Smooth muscle cell (in vitro differentiated cells): ENCODE measurements at regions not wholly inside any gene's neighbourhood (a gene's known extent, or its start where the extent isn't known, plus 50 kb on each side); places are given as distances from the start of the nearest gene placed in this dataset.
"Not testable (repeated sequence)": the region's sequence is repeated elsewhere in the genome, so short reads cannot be mapped to it uniquely, and the experiment has no call there.

Experiments
- DNase-seq: peaks from one replicate; lab custom pipeline; 2025; ENCODE audit not compliant: unreplicated experiment; lab: John Stamatoyannopoulos, UW
- H2AFZ ChIP-seq: fragments of 200-600 bp; sonication (generic); 2 replicates; pipeline ENCODE4 v1.6.0; 2016; ENCODE audit warnings: antibody characterized with exemption, low read depth, mild to moderate bottlenecking
- H3F3A ChIP-seq: fragments of 200-600 bp; sonication (generic); 2 replicates; pipeline ENCODE4 v1.6.0; 2017; ENCODE audit warnings: antibody characterized with exemption, low read depth
- H3K27ac ChIP-seq: fragments of 200-600 bp; sonication (generic); 2 replicates; pipeline ENCODE4 v1.5.1; 2016; ENCODE audit warnings: low read depth, mild to moderate bottlenecking
- H3K27me3 ChIP-seq: fragments of 200-600 bp; sonication (generic); 2 replicates; pipeline ENCODE4 v1.6.1; 2016; ENCODE audit warnings: low read depth, mild to moderate bottlenecking
- H3K36me3 ChIP-seq: fragments of 200-600 bp; sonication (generic); 2 replicates; pipeline ENCODE4 v1.5.1; 2016; ENCODE audit warnings: low read depth
- H3K4me1 ChIP-seq: fragments of 200-600 bp; sonication (generic); 2 replicates; pipeline ENCODE4 v1.5.1; 2016; ENCODE audit warnings: low read depth
- H3K4me2 ChIP-seq: fragments of 200-600 bp; sonication (generic); 2 replicates; pipeline ENCODE4 v1.6.0; 2016; ENCODE audit warnings: mild to moderate bottlenecking
- H3K4me3 ChIP-seq: fragments of 200-600 bp; sonication (generic); 2 replicates; pipeline ENCODE4 v1.5.1; 2016; ENCODE audit warnings: mild to moderate bottlenecking
- H3K79me2 ChIP-seq: fragments of 200-600 bp; sonication (generic); 2 replicates; pipeline ENCODE4 v1.6.0; 2016; ENCODE audit warnings: low read depth, mild to moderate bottlenecking
- H3K9ac ChIP-seq: fragments of 200-600 bp; sonication (generic); 2 replicates; pipeline ENCODE4 v1.6.0; 2016; ENCODE audit warnings: low read depth
- H3K9me3 ChIP-seq: fragments of 200-600 bp; sonication (generic); replicated peaks from 2 replicates; pipeline ENCODE4 v1.5.1; 2016; ENCODE audit warnings: low read depth
- H4K20me1 ChIP-seq: fragments of 200-600 bp; sonication (generic); 2 replicates; pipeline ENCODE4 v1.6.0; 2016; ENCODE audit warnings: low read depth
- CTCF ChIP-seq: fragments of 200-600 bp; sonication (generic); IDR thresholded peaks from 2 replicates; pipeline ENCODE4 v1.5.1; 2017; ENCODE audit warnings: borderline replicate concordance, mild to moderate bottlenecking, antibody characterized with exemption; ENCODE audit not compliant: insufficient read depth, poor library complexity, severe bottlenecking
- WGBS: methylation state at CpG from one replicate; pipeline ENCODE4 v1.1.7; 2016; ENCODE audit warnings: low lambda C conversion rate; 5-methylcytosine and 5-hydroxymethylcytosine counted together

GRCh38 chrX:118228456-118228855 is 111.8 kb upstream of the KLHL13 start:
- no peak for DNase-seq
- H3K4me1 ChIP-seq, result no peaks in the 10 kb centered on the region
- no peak overlapping the region for H3K27ac ChIP-seq
- TF ChIP-seq CTCF, result no peak
- no peak overlapping the region for H3K4me3 ChIP-seq
- H3K36me3 ChIP-seq, result no peaks in the 10 kb centered on the region
- no peak overlapping the region for H2AFZ ChIP-seq
- no peaks in the 10 kb centered on the region for H3F3A ChIP-seq
- H3K27me3 ChIP-seq, result no peaks in the 10 kb centered on the region
- no peaks in the 10 kb centered on the region for H3K9me3 ChIP-seq
- WGBS, result 70% methylated on average over 1 of the region's 1 CpG
- no peak overlapping the region for H3K9ac ChIP-seq
- no peak overlapping the region for H3K4me2 ChIP-seq
- H3K79me2 ChIP-seq, result no peaks in the 10 kb centered on the region
- H4K20me1 ChIP-seq, result no peaks in the 10 kb centered on the region

GRCh38 chrX:118231464-118231863 is 114.4 kb upstream of the WDR44 start:
- H3K4me3 ChIP-seq, result no peak overlapping the region
- no peak overlapping the region for H3K4me2 ChIP-seq
- DNase-seq, result no peak
- no peaks in the 10 kb centered on the region for H4K20me1 ChIP-seq
- H3F3A ChIP-seq, result no peaks in the 10 kb centered on the region
- H3K9me3 ChIP-seq, result no peaks in the 10 kb centered on the region
- H3K27me3 ChIP-seq, result no peaks in the 10 kb centered on the region
- H3K27ac ChIP-seq, result no peak overlapping the region
- H2AFZ ChIP-seq, result no peak overlapping the region
- H3K79me2 ChIP-seq, result no peaks in the 10 kb centered on the region
- H3K4me1 ChIP-seq, result no peaks in the 10 kb centered on the region
- no peak overlapping the region for H3K9ac ChIP-seq
- no peaks in the 10 kb centered on the region for H3K36me3 ChIP-seq
- no peak for TF ChIP-seq CTCF

DNA sequence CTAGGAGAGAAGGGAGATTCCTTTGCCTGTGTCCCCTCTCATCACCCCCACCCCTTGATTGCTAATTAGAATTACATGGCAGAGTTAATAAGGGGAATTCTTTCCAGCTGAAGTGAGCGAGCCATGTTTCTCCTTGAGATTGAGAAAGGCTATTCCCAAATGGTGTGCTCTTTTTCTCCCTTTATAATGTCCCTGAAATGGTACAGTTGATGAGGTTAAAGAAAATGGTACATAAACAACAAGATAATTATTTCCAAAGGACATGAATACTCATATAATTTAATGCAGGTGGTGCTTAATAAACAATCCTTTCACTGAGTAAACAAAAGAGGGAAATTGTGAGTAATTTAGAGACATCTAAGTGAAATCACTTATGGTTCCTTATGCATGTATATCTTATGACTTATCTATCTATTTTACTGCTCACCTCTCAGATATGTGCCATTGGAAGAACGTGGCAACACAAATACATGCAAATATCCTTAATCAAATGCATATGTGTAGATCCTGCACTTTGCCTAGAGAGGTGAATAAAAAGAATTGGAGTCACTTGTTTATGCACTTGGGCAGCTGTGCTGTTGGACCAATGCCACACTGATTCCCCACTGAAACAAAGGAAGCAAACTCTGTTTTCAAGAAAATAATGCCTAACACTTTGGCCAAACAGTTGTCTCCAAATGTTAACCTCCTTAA is 106.6 kb upstream of the WDR44 start:
- Histone ChIP-seq H3F3A (no peaks in the 10 kb centered on the region), H3K9me3 (peaks cover 3% of the 10 kb centered on the region), H3K79me2 (no peaks in the 10 kb centered on the region), H3K9ac (no peak overlapping the region), H3K27ac (no peak overlapping the region), H3K4me2 (no peak overlapping the region), H3K4me1 (no peaks in the 10 kb centered on the region), H3K4me3 (no peak overlapping the region), H3K36me3 (no peaks in the 10 kb centered on the region), H2AFZ (no peak overlapping the region), H4K20me1 (no peaks in the 10 kb centered on the region), H3K27me3 (no peaks in the 10 kb centered on the region)
- no peak for TF ChIP-seq CTCF
- WGBS, result 51% methylated on average over 2 of the region's 2 CpGs
- DNase-seq, result no peak

- H3K79me2 ChIP-seq, result no peaks in the 10 kb centered on the region
- H3K27ac ChIP-seq, result no peak overlapping the region
- H3K4me1 ChIP-seq, result no peaks in the 10 kb centered on the region
- no peak overlapping the region for H3K9ac ChIP-seq
- H2AFZ ChIP-seq, result no peak overlapping the region
- H3K4me3 ChIP-seq, result no peak overlapping the region
- no peaks in the 10 kb centered on the region for H3F3A ChIP-seq
- H3K36me3 ChIP-seq, result no peaks in the 10 kb centered on the region
- peaks cover 3% of the 10 kb centered on the region for H3K9me3 ChIP-seq
- no peak for DNase-seq
- H4K20me1 ChIP-seq, result no peaks in the 10 kb centered on the region
- no peaks in the 10 kb centered on the region for H3K27me3 ChIP-seq
- no peak for TF ChIP-seq CTCF
- 74% methylated on average over 6 of the region's 6 CpGs for WGBS
- H3K4me2 ChIP-seq, result no peak overlapping the region
Observed at GRCh38 chrX:118239913-118240698, 105.8 kb upstream of the WDR44 start.

GRCh38 chrX:118246961-118247360 is 98.9 kb upstream of the WDR44 start:
- not testable (repeated sequence) for H2AFZ ChIP-seq, H3F3A ChIP-seq, H3K4me3 ChIP-seq, DNase-seq, H3K9me3 ChIP-seq, H4K20me1 ChIP-seq, H3K79me2 ChIP-seq, H3K4me1 ChIP-seq, H3K4me2 ChIP-seq, H3K27ac ChIP-seq, H3K9ac ChIP-seq, H3K36me3 ChIP-seq, H3K27me3 ChIP-seq
- WGBS, result 63% methylated on average over 2 of the region's 2 CpGs
